Peyer's patch (tissue), 4 donors: ENCODE measurements at regions not wholly inside any gene's neighbourhood (a gene's known extent, or its start where the extent isn't known, plus 50 kb on each side); places are given as distances from the start of the nearest gene placed in this dataset.

Experiments used
- POLR2A ChIP-seq, 2 donors: fragments of 450-650 bp; IDR thresholded peaks; one replicate each; pipeline ENCODE4 v1.5.1; 2017; ENCODE audit warnings: antibody characterized with exemption in 2 of 2, mild to moderate bottlenecking in 2 of 2, moderate library complexity in 2 of 2
- TF ChIP-seq, protein P1 (sequence below), 6 experiments: fragments of 450-650 bp in 4 of 6; fragments of 200-600 bp in 2 of 6; sonication (generic) in 1 of 6; IDR thresholded peaks; one replicate each; pipeline ENCODE4 v1.5.1; 2017 to 2019; ENCODE audit warnings: antibody characterized with exemption in 6 of 6, mild to moderate bottlenecking in 3 of 6, moderate library complexity in 1 of 6

DNA sequence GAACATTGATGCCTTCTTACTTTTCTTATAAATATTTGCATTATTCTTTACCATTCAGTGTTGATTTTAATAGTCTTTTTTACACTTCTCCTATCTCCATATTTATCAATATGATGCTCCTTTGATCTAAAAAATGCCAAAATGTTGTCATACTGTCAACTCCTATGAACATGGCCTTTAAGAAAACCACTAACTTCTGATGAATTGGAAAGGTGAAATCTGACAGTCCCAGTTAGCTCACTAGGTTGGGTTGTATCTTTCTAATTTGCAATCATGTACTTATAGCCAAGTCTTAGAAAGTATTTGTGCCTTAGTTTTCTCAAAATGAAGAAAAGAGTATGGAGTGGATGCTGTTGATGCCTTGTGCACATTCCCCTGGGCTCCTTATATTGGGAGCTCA lies 75.4 kb upstream of the SPACA1 start:
- TF ChIP-seq, protein P1, sequence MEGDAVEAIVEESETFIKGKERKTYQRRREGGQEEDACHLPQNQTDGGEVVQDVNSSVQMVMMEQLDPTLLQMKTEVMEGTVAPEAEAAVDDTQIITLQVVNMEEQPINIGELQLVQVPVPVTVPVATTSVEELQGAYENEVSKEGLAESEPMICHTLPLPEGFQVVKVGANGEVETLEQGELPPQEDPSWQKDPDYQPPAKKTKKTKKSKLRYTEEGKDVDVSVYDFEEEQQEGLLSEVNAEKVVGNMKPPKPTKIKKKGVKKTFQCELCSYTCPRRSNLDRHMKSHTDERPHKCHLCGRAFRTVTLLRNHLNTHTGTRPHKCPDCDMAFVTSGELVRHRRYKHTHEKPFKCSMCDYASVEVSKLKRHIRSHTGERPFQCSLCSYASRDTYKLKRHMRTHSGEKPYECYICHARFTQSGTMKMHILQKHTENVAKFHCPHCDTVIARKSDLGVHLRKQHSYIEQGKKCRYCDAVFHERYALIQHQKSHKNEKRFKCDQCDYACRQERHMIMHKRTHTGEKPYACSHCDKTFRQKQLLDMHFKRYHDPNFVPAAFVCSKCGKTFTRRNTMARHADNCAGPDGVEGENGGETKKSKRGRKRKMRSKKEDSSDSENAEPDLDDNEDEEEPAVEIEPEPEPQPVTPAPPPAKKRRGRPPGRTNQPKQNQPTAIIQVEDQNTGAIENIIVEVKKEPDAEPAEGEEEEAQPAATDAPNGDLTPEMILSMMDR (IDR thresholded peaks at IDR 0.05), result no peak
- TF ChIP-seq POLR2A (IDR thresholded peaks at IDR 0.05), result no peak
